ENCODE measurements at regions not wholly inside any gene's neighbourhood (a gene's known extent, or its start where the extent isn't known, plus 50 kb on each side); places are given as distances from the start of the nearest gene placed in this dataset.

- Mint-ChIP-seq H3K4me1 (peaks cover 4% of the 10 kb centered on the region; the same call in 1 of the 2 replicates), H3K9me3 (peaks cover 10% of the 10 kb centered on the region), H3K4me3 (no peak overlapping the region), H3K36me3 (no peaks in the 10 kb centered on the region), H3K27ac (no peak overlapping the region), H3K27me3 (ENCODE audit: low read depth) (no peaks in the 10 kb centered on the region; the same call in 1 of the 2 replicates)
- no peak for ATAC-seq
- CTCF ChIA-PET, result interaction anchor here (1.2 to 1.6 kb wide), 3 partner anchors 130 to 270 kb away, joined by 4 to 9 read pairs (median 6); no protein-coding TSS in a partner anchor
- TF ChIP-seq HMGA2 (CRISPR knock-in tag; IDR thresholded peaks at IDR 0.05) (0 out of 2 replicates have a peak, but pooled peaks have one; percentile 7), CREM (CRISPR knock-in tag; IDR thresholded peaks at IDR 0.05) (no peak)
- POLR2A ChIA-PET, result no interaction called here
- no peak for DNase-seq (ENCODE audit: low spot score)
Observed at GRCh38 chr11:45501392-45502225, 163.8 kb downstream of the CHST1 start.

GRCh38 chr11:45500451-45500850 lies 165.0 kb downstream of the CHST1 start:
- ATAC-seq (no peak), DNase-seq (ENCODE audit: low spot score) (no peak)
- Mint-ChIP-seq H3K9me3 (peaks cover 9% of the 10 kb centered on the region), H3K27ac (no peak overlapping the region), H3K4me1 (peaks cover 4% of the 10 kb centered on the region; the same call in 1 of the 2 replicates), H3K27me3 (ENCODE audit: low read depth) (no peaks in the 10 kb centered on the region; the same call in 1 of the 2 replicates), H3K36me3 (no peaks in the 10 kb centered on the region), H3K4me3 (no peak overlapping the region)
- no peak for TF ChIP-seq ATF3 (CRISPR knock-in tag; conservative IDR thresholded peaks at IDR 0.05)
- TF ChIP-seq SP1 (CRISPR knock-in tag; conservative IDR thresholded peaks at IDR 0.05), result no peak
- TF ChIP-seq ZNF263 (CRISPR knock-in tag; IDR thresholded peaks at IDR 0.05; ENCODE audit: low read depth), result no peak
- no peak for TF ChIP-seq SMAD4 (CRISPR knock-in tag; IDR thresholded peaks at IDR 0.05)
- TF ChIP-seq, protein P1, sequence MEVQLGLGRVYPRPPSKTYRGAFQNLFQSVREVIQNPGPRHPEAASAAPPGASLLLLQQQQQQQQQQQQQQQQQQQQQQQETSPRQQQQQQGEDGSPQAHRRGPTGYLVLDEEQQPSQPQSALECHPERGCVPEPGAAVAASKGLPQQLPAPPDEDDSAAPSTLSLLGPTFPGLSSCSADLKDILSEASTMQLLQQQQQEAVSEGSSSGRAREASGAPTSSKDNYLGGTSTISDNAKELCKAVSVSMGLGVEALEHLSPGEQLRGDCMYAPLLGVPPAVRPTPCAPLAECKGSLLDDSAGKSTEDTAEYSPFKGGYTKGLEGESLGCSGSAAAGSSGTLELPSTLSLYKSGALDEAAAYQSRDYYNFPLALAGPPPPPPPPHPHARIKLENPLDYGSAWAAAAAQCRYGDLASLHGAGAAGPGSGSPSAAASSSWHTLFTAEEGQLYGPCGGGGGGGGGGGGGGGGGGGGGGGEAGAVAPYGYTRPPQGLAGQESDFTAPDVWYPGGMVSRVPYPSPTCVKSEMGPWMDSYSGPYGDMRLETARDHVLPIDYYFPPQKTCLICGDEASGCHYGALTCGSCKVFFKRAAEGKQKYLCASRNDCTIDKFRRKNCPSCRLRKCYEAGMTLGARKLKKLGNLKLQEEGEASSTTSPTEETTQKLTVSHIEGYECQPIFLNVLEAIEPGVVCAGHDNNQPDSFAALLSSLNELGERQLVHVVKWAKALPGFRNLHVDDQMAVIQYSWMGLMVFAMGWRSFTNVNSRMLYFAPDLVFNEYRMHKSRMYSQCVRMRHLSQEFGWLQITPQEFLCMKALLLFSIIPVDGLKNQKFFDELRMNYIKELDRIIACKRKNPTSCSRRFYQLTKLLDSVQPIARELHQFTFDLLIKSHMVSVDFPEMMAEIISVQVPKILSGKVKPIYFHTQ (CRISPR knock-in tag; IDR thresholded peaks at IDR 0.05), result no peak
- no peak for TF ChIP-seq JAZF1 (CRISPR knock-in tag; IDR thresholded peaks at IDR 0.05)
- TF ChIP-seq, protein P2, sequence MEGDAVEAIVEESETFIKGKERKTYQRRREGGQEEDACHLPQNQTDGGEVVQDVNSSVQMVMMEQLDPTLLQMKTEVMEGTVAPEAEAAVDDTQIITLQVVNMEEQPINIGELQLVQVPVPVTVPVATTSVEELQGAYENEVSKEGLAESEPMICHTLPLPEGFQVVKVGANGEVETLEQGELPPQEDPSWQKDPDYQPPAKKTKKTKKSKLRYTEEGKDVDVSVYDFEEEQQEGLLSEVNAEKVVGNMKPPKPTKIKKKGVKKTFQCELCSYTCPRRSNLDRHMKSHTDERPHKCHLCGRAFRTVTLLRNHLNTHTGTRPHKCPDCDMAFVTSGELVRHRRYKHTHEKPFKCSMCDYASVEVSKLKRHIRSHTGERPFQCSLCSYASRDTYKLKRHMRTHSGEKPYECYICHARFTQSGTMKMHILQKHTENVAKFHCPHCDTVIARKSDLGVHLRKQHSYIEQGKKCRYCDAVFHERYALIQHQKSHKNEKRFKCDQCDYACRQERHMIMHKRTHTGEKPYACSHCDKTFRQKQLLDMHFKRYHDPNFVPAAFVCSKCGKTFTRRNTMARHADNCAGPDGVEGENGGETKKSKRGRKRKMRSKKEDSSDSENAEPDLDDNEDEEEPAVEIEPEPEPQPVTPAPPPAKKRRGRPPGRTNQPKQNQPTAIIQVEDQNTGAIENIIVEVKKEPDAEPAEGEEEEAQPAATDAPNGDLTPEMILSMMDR (IDR thresholded peaks at IDR 0.05), result no peak
- TF ChIP-seq USF2 (CRISPR knock-in tag; IDR thresholded peaks at IDR 0.05), result no peak
- TF ChIP-seq MAX (CRISPR knock-in tag; IDR thresholded peaks at IDR 0.05), result no peak
- TF ChIP-seq ZNF219 (CRISPR knock-in tag; IDR thresholded peaks at IDR 0.05; ENCODE audit: borderline replicate concordance), result no peak
- TF ChIP-seq GABPB1 (CRISPR knock-in tag; IDR thresholded peaks at IDR 0.05), result no peak
- no peak for TF ChIP-seq ZBTB21 (CRISPR knock-in tag; IDR thresholded peaks at IDR 0.05; ENCODE audit: borderline replicate concordance)
- ChIA-PET CTCF (no interaction called here), POLR2A (no interaction called here)

DNA sequence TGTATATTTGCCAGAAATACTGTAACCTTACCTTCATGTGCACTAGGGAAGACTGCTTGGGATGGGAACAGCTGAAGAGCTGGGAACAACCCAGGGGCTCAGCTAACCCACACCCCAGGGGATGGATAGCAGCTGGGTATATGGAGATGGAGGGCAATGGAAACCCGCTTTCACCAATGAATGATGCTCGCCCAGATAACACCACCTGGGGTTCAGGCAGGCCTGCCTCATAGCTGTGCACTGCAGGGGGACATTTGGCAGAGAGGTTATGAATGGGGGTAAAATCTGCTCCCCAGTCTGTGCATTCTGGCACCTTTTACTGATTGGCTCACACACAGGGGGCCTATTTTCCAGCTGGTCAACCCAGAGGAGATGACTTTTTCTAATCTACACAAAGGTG lies 170.7 kb downstream of the CHST1 start:
- ATAC-seq (no peak), DNase-seq (ENCODE audit: low spot score) (no peak)
- Mint-ChIP-seq H3K27me3 (ENCODE audit: low read depth) (peaks cover 6% of the 10 kb centered on the region), H3K36me3 (no peaks in the 10 kb centered on the region), H3K4me1 (no peaks in the 10 kb centered on the region; the same call in 1 of the 2 replicates), H3K4me3 (no peak overlapping the region), H3K27ac (no peak overlapping the region), H3K9me3 (peaks cover 11% of the 10 kb centered on the region)
- TF ChIP-seq EMX1 (CRISPR knock-in tag; IDR thresholded peaks at IDR 0.05) (no peak), ZBTB21 (CRISPR knock-in tag; IDR thresholded peaks at IDR 0.05; ENCODE audit: borderline replicate concordance) (no peak), NFYB (CRISPR knock-in tag; conservative IDR thresholded peaks at IDR 0.05; ENCODE audit: low read depth) (no peak), CREB1 (CRISPR knock-in tag; IDR thresholded peaks at IDR 0.05) (no peak), MXD4 (CRISPR knock-in tag; IDR thresholded peaks at IDR 0.05; ENCODE audit: borderline replicate concordance) (no peak)
- TF ChIP-seq, protein P3, sequence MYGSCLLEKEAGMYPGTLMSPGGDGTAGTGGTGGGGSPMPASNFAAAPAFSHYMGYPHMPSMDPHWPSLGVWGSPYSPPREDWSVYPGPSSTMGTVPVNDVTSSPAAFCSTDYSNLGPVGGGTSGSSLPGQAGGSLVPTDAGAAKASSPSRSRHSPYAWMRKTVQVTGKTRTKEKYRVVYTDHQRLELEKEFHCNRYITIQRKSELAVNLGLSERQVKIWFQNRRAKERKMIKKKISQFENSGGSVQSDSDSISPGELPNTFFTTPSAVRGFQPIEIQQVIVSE (CRISPR knock-in tag; IDR thresholded peaks at IDR 0.05; ENCODE audit: borderline replicate concordance), result no peak
- POLR2A ChIA-PET, result no interaction called here
- CTCF ChIA-PET, result no interaction called here
